Heart right ventricle (tissue), 16 donors: ENCODE measurements at regions not wholly inside any gene's neighbourhood (a gene's known extent, or its start where the extent isn't known, plus 50 kb on each side); places are given as distances from the start of the nearest gene placed in this dataset.
A peak's percentile ranks its signal among the peaks of the same experiment; 100 is the strongest.

Source experiments
- ATAC-seq, 8 donors: fragments of 200-7000 bp; cut with Tn5 transposase; one replicate each; pipeline ENCODE4 v1.9.1; 2020; ENCODE audit warnings: mild to moderate bottlenecking in 8 of 8, moderate library complexity in 8 of 8, moderate number of reproducible peaks in 1 of 8
- DNase-seq, 2 donors: peaks; one replicate each; pipeline ENCODE4 v3.0.0-alpha.2; 2020
- H3K27ac ChIP-seq, 10 donors: fragments of 200-600 bp; sonication (generic) in 2 of 10; one replicate each; pipeline versions ENCODE4 v1.5.0 to v1.8.0; 2020 to 2022; ENCODE audit warnings: mild to moderate bottlenecking in 3 of 10
- H3K27me3 ChIP-seq, 7 donors: fragments of 200-600 bp; one replicate each; pipeline ENCODE4 v1.8.0; 2021 to 2022; ENCODE audit warnings: mild to moderate bottlenecking in 2 of 7
- H3K36me3 ChIP-seq, 9 donors: fragments of 200-600 bp; sonication (generic) in 1 of 9; one replicate each; pipeline versions ENCODE4 v1.5.0 to v1.8.0; 2020 to 2022; ENCODE audit warnings: mild to moderate bottlenecking in 2 of 9
- H3K4me1 ChIP-seq, 9 donors: fragments of 200-600 bp; sonication (generic) in 1 of 9; one replicate each; pipeline versions ENCODE4 v1.5.0 to v1.8.0; 2020 to 2022; ENCODE audit warnings: mild to moderate bottlenecking in 4 of 9
- H3K4me3 ChIP-seq, 10 donors: fragments of 200-600 bp; sonication (generic) in 2 of 10; one replicate each; pipeline versions ENCODE4 v1.5.0 to v1.8.0; 2020 to 2022; ENCODE audit warnings: mild to moderate bottlenecking in 7 of 10, moderate library complexity in 2 of 10
- H3K9me3 ChIP-seq, 11 donors: fragments of 200-600 bp in 10 of 11; sonication (generic) in 2 of 11; one replicate each; pipeline versions ENCODE4 v1.5.0 to v1.8.0; 2013 to 2022; ENCODE audit warnings: mild to moderate bottlenecking in 2 of 11, control low read depth in 1 of 11, moderate library complexity in 1 of 11
- WGBS, 2 donors: extraction: QIAGEN DNeasy Blood & Tissue Kit; methylation state at CpG; one replicate each; pipeline ENCODE4 v1.1.7; 2013; ENCODE audit warnings: inconsistent platforms in 1 of 2; 5-methylcytosine and 5-hydroxymethylcytosine counted together
- intact Hi-C, 10 donors: fragments of 100-400 bp; cut with DNase I; formaldehyde crosslinking; loops; one replicate each; pipeline versions ENCODE4 v1.11.1 to v1.14.2; 2022
- TF ChIP-seq, protein P1 (sequence below), 9 donors: fragments of 200-600 bp; sonication (generic) in 2 of 9; IDR thresholded peaks; one replicate each; pipeline versions ENCODE4 v1.5.0 to v1.8.0; 2021 to 2022; ENCODE audit warnings: antibody characterized with exemption in 9 of 9, mild to moderate bottlenecking in 5 of 9, moderate library complexity in 1 of 9
- donor health status: Arrhythmogenic right ventricular cardiomyopathy.
- donor health status: ischemic (EF 13 %, LVEDD 7.1; RV severe dilation, severe dysfunction).
- donor health status: healthy with polysubstance abuse.
- donor health status: DM: no; HTN: yes; CAD: no.
- donor health status: DM: no; HTN: no; CAD: no.
- donor health status: ischemic (EF 25% LVEDD 6.9; RV normal size, moderate dysfunction).
- donor health status: ischemic (EF 25% LVEDD 5.7; RV mildly dilated, moderate dysfunction).
- donor health status: healthy.
- donor health status: DM: yes; HTN: yes; CAD: no.
- donor health status: Ischemic cardiomyopathy.
- donor health status: ischemic (EF 35%, LVEDD 5.7; RV mildly dilated, moderate dysfunction).
- donor health status: nonischemic (EF 11% LVEDD 7.7; RV severe dilation, severe dysfunction).
- donor health status: DM: yes; HTN: yes; CAD: no.
- donor health status: PGD.
- donor health status: ischemic (EF 29% LVEDD 5.4; RV normal size, mild dysfunction).
- donor health status: nonischemic (EF 23%, LVEDD 6.1; RV moderate dilation, normal function).

DNA sequence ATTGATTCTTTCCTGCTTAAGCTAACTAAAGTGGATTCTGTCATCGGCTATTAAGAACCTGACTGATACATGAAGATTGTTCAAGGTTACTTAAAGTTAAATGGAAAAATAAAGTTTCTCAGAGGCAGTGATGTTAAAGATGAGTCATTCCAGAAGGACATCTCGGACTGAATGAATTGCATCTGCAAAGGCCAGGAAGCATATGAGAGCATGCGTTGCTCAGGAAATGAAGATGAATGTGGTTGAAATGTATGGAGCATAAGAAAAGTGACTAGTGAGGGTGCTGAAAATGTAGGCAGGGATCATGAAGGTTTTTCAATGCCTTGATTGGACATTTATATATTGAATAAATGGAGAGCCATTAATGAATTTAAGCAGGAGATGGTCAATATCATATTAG is 133.9 kb upstream of the GHITM start:
- DNase-seq (no peak), ATAC-seq (no peak)
- H3K4me1 ChIP-seq, result no peaks in the 10 kb centered on the region
- H3K36me3 ChIP-seq, result no peaks in the 10 kb centered on the region
- intact Hi-C loops, result no loop called here
- TF ChIP-seq, protein P1, sequence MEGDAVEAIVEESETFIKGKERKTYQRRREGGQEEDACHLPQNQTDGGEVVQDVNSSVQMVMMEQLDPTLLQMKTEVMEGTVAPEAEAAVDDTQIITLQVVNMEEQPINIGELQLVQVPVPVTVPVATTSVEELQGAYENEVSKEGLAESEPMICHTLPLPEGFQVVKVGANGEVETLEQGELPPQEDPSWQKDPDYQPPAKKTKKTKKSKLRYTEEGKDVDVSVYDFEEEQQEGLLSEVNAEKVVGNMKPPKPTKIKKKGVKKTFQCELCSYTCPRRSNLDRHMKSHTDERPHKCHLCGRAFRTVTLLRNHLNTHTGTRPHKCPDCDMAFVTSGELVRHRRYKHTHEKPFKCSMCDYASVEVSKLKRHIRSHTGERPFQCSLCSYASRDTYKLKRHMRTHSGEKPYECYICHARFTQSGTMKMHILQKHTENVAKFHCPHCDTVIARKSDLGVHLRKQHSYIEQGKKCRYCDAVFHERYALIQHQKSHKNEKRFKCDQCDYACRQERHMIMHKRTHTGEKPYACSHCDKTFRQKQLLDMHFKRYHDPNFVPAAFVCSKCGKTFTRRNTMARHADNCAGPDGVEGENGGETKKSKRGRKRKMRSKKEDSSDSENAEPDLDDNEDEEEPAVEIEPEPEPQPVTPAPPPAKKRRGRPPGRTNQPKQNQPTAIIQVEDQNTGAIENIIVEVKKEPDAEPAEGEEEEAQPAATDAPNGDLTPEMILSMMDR (IDR thresholded peaks at IDR 0.05), result no peak
- no peak overlapping the region for H3K27ac ChIP-seq
- H3K4me3 ChIP-seq, result no peak overlapping the region
- WGBS, 2 donors, result 61 to 63% methylated on average over 3 of the region's 3 CpGs
- peaks cover 0 to 13% (median 0%) of the 10 kb centered on the region in 7 donors for H3K27me3 ChIP-seq
- H3K9me3 ChIP-seq, result no peaks in the 10 kb centered on the region

DNA sequence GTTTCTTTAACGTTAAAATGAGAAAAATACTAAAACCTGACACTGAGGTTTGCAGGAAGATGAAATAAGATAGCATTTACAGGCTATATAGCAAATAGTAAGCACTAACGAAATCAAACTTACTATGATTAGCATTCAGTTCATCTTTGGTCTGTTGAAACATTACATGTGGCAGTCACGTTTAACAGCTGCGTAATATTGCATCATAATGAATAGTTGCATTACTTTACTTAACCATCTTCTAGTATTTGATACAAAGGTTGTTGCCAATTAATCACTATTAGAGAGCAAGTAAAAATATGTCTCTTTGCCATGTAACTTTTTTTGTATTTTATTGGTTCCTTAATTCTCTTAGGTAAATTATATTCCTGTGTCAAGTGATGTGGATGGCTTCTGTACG is 131.8 kb upstream of the GHITM start:
- intact Hi-C loops, result no loop called here
- Histone ChIP-seq H3K27ac (no peak overlapping the region), H3K36me3 (no peaks in the 10 kb centered on the region), H3K9me3 (no peaks in the 10 kb centered on the region), H3K4me1 (no peaks in the 10 kb centered on the region), H3K4me3 (no peak overlapping the region), H3K27me3 (peaks cover 0 to 27% (median 0%) of the 10 kb centered on the region in 7 donors)
- DNase-seq, result no peak
- ATAC-seq, result no peak
- whole genome bisulfite sequencing, 2 donors, result 79 to 84% methylated on average over 5 of the region's 5 CpGs
- TF ChIP-seq, protein P1 (IDR thresholded peaks at IDR 0.05), result no peak

DNA sequence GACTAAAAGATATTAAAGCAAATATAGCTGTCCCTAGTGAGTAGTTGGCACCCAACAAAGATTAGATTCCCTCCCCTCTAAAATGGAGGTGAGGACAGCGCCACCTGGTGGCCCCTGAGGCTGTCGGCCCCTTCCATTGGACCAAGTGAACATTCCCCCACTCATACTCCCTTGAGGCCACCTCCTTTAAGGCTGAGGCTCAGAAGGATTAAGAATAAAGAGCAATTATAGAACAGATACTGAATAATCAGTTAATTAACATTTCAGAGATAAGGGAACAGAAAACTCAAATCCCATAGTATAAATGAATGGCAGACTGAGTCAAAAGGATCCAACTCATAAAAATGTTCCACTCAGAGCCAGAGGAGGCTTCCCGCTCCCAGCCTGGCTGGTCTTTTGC is 130.4 kb upstream of the GHITM start:
- H3K4me3 ChIP-seq, result no peak overlapping the region
- intact Hi-C loops, result no loop called here
- peaks cover 0 to 27% (median 0%) of the 10 kb centered on the region in 7 donors for H3K27me3 ChIP-seq
- 32 to 33% methylated on average over 3 of the region's 3 CpGs for WGBS, 2 donors
- peak in 1 of 2 donors; percentile 16 for DNase-seq
- H3K9me3 ChIP-seq, result no peaks in the 10 kb centered on the region
- TF ChIP-seq, protein P1 (IDR thresholded peaks at IDR 0.05), result peak; percentile 10 to 69 (median 44)
- H3K36me3 ChIP-seq, result no peaks in the 10 kb centered on the region
- H3K27ac ChIP-seq, result no peak overlapping the region
- no peaks in the 10 kb centered on the region for H3K4me1 ChIP-seq
- no peak for ATAC-seq

DNA sequence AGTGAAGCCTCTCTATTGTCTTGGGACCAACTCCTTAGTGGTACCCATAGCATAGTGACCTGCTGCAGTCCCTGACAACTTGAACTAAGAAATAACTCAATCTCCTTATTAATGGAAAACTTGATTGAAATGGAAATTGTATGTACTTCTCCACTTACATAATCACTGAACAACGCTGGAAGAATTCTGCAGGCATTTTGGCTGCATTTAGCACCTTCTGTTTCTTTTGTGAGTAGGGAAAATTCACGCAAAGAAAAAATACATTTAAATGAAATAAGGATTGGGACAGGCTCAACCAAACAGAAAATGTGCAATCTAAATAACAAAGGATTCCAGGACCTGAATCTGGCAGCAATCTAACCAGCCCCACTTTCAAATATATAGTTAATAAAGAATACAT is 126.9 kb upstream of the GHITM start:
- Histone ChIP-seq H3K4me3 (no peak overlapping the region), H3K4me1 (no peaks in the 10 kb centered on the region), H3K9me3 (peaks cover 0 to 2% (median 0%) of the 10 kb centered on the region in 11 donors), H3K27ac (no peak overlapping the region), H3K27me3 (peaks cover 0 to 46% (median 0%) of the 10 kb centered on the region in 7 donors), H3K36me3 (no peaks in the 10 kb centered on the region)
- ATAC-seq (no peak), DNase-seq (no peak)
- intact Hi-C loops, result no loop called here
- 62 to 84% methylated on average over 2 of the region's 2 CpGs for WGBS, 2 donors
- TF ChIP-seq, protein P1 (IDR thresholded peaks at IDR 0.05), result no peak
